ENCODE measurements at regions not wholly inside any gene's neighbourhood (a gene's known extent, or its start where the extent isn't known, plus 50 kb on each side); places are given as distances from the start of the nearest gene placed in this dataset.

DNA sequence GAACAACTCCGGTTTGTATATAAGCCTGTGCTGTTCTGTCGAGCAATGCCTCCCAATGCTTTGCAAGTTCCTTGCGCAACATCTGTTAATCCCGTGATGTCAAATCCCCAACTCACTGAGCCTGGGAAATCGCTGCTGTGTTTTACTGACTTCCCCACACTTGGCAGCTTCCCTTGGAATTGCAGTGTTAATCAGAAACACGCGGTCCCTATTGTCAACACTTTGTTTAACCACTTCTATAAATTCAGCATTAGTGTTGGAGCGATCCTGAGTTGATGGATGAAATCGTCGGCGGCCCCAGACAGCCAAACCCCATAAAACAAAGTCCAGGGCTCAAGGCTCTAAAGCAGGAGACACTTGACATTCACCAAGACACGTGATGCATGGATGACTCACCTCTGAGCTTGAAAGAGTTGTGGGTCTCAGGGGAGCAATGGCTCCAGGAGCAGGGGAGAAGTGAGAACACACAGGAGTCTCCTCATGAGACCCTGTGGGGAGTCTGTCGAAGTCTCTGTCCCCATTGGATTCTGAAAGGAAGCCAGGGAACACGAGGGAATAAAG lies 555.3 kb downstream of the MIAT start:
- no peak for DNase-seq

DNA sequence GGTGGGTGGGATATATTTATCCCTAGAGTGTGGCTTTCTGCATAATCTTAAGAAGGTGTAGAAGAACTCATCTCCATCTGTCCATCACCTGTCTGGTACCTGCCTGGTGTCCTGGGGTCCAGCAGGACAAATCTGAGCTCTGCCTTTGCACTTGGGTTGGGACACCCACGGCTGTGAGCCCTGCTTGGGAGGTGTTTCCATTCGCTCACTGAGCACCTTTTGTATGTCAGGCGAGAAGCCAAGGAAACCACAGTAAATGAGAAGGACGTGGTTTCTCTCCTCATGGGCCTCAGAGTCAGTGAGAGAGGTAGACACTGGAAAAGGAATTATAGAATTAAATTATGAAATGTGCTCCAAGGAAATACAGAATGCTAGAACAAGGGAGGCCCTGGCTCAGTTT lies 555.9 kb downstream of the MIAT start:
- DNase-seq = no peak

DNA sequence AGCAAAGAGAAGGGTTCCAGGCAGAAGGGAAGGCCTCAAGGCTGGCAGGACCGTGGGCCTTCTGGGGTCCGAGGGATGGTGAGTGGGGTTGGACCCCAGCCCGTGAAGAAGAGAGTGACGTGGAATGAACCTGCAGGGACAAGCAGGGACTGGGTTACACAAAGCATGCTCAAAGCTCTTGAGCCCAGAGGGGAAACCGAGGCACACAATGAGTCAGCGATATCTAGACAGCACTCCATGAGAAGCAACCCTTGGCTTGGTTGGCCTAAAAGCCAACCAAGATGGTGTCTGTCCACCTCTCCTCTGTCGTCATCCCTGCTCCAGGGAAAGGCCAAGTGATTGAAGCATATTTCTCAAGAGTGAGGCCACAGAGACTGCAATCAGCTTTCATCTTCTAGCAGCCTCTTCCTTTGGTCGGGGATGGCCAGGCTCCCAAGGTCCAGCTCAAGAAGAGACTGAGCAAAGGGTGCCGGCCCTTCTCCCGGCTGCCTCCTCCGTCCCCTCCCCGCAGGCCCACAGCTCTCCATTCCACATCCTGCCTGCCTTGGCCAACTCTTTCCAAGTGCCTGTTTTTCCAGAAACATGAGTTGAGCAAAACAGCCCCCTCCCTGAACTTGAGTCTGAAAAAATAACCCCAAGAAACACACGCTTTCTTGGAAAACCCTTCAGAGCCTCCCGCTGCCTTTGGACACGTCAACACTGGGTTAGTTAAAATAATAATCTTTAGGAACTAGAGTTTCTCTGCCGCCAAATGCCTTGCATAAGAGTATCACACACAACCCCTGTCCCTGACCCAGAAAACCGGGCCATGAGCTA lies 556.6 kb downstream of the MIAT start:
- DNase-seq = no peak

DNA sequence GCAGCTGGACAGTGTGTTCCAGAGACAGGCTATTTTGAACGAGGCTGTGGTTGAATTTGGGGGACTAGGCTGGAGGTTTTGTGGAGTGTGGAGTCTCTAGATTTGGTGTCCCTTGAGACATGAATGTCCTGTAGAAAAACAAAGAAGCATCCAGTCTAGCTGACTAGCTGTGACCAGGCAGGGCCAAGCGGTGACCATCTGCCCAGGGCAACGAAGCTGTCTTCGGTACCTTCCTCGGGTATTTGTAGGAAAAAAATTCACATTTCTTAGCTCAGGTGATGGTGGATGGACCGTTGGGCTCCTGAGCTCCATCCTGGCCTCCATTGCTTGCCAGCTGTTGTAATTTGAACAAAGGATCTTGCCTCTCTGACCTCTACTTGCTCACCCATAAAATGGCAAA lies 557.3 kb downstream of the MIAT start:
- no peak for DNase-seq

DNA sequence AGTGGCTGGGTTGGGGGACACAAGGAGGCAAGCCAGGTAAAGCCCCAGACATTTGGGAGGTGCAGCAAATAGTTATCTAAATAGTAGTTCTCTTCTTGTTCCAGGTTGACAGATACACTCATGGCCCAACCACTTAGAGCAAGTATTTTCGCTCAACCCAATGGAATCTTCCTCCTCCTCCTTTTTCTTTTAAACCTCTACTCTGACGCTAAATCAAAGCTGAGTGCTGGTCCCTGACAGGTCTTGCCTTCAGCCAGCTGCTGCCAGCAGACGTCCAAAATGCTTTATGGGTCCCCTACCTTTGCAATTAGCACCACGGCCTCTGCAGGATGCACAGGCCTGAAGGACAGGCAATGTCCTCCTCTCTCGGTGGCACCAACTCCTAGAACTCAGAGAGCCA lies 558.5 kb downstream of the MIAT start:
- no peak for DNase-seq

DNA sequence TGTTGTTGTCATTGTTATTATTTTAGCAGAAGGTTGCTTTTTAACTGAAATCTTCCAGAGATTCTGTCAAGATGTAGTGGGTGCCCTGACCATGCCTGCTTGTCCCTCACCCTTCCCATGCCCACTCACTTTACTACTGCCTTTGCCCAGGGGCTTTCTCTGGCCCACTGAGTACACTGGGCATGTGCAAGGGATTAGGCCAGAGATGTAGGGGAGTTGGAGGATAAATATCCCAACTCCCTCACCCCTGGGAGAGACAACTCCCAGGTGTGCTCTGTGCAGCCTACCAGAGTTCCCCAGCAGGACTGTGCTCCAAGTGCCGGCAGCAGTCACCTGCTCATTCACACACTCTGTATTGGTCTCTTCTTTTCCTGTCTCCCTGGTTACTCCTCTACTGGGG lies 559.1 kb downstream of the MIAT start:
- no peak for DNase-seq

DNA sequence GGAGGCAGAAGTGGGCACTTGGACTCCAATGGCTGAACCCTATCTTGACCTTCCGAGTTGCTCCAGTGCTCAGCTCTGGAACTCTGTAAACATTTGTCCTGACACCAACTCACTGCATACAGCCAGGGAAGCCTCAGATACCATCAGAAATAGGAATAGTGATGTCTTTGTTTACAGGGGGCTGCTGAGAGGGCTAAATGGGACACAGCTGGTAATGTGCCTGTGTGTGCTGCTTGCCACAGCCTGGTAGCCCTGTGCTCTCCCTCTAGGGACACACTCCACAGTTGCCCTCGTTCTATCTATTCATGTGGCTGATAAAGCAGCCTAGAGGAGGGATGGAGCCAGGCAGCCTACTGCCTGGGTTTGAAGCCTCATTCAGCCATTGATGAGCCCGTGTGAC lies 559.8 kb downstream of the MIAT start:
- DNase-seq = no peak

DNA sequence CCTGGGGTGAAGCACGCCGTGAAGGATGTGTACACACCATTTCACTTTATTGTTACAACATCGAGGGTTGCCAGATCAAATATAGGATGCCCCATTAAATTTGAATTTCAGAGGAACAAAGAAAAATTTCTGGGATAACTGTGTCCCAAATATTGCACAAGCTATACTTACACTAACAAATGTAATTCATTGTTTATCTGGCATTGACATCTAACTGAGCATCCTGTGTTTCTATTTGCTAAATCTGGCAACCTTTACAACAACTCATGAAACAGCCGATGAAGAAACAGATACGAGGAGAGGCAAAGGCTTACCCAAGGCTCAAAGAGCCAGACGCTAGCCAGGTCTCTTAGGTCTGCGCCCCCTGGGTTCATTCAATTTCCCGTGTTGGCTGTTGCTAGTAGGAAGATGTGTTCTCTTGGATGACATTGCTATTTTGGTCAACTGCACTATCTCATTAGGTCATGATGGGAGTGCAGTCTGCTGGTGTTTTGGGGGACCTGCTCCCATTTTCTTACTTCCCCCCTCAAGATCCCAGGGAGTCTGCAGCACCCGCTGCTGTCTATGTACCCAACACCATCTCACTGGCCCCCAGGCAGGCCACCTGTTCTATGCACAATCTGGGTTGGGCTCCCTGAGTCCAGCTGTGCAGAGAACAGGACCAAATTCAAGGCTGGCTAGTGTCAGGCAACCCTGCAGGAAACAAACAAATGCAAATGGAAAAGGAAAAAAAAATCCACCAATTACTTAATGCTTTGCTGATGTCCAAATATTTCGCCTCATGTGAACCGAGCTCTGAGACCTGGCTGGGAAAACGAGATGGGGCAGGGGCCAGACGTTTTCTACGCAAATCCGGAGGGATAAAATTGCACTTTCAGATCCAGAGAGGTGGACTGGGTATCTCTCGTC lies 560.9 kb downstream of the MIAT start:
- DNase-seq = no peak

DNA sequence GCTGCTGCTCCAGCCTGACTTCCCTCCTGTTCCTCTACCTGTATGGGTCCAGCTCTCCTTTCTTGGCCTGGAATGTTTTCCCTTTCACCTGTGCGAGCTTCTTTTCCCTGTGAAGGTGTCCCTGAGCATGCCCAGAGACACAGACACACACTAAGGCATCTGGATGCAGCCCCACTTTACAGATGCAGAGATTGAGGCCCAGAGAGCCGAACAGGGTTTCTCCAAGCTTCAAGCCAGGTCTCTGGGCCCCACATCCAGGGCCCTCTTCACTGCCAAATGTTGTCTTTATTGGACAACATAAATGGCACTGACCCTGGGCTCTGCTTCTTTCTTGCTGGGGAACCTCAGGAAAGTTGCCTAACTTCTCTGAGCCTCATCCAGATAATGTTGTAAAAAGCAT lies 561.6 kb downstream of the MIAT start:
- no peak for DNase-seq

DNA sequence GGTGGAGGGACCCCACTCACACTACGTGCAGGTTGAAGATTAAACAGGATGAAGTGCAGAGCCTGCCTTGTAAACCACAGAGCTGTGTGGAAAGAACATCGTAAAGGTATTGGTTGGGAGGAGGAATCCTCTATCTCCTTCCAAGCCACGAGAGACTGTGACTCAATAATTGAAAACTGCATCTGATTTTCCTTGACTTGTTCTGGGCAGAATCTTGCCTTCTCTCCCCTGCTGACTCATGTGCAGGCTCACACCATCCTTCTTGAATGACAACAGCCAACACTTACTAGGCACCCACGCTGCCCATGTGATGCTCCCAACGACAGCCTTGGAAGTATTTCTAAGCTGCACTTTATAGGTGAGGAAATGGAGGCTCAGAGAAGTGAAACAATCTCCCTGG lies 563.0 kb downstream of the MIAT start:
- DNase-seq = no peak

DNA sequence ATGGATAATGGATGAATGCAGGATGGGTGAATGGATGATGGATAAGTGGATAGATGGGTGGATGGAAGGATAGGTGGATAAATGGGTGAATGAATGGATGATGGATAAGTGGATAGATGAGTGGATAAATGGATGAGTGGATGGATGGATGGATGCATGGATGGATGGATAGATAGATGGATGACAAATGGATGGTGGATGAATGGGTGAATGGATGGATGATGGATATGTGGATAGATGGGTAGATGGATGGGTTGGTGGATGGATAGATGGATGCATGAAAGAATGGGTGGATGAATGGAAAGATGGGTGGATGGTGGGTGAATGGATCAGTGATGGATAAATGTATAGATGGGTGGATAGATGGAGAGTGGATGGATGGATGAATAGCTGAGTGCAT lies 564.8 kb downstream of the MIAT start:
- no peak for DNase-seq

DNA sequence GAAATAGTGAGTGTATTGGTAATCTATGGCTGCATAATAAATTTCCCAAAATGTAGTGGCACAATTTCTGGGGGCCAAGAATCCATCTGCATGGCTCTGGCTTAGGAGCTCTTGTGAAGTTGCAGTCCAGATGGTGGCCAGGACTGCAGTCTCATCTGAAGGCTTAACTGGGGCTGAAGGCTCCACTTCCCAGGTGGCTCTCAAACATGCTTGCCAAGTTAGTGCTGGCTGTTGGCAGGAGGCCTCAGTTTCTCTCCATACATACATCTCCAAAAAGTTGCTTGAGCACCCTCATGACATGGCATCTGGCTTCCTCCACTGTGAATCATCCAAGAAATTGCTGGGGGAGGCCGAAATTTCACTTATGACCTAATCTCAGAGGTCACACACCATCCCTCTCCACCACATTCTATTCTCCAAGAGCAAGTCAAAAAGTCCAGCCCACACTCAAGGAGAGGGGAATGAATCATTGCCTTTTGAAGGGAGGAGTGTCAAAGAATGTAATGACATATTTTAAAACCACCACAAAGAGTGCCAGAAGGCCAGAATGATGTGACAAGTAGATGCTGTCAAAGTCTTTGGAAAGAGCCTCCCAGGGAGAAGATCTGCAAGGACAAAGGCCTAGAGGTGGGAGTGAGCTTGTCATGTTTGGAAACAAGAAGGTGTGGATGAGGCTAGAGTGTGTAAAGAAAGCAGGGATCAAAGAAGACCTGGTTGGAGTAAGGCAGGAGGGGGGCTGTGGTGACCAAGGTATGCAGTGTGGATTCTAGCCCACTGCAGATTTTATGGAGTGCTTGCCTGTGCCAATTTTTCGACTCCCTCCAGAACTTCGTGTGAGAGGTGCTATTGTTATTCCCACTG lies 566.2 kb downstream of the MIAT start:
- no peak for DNase-seq

DNA sequence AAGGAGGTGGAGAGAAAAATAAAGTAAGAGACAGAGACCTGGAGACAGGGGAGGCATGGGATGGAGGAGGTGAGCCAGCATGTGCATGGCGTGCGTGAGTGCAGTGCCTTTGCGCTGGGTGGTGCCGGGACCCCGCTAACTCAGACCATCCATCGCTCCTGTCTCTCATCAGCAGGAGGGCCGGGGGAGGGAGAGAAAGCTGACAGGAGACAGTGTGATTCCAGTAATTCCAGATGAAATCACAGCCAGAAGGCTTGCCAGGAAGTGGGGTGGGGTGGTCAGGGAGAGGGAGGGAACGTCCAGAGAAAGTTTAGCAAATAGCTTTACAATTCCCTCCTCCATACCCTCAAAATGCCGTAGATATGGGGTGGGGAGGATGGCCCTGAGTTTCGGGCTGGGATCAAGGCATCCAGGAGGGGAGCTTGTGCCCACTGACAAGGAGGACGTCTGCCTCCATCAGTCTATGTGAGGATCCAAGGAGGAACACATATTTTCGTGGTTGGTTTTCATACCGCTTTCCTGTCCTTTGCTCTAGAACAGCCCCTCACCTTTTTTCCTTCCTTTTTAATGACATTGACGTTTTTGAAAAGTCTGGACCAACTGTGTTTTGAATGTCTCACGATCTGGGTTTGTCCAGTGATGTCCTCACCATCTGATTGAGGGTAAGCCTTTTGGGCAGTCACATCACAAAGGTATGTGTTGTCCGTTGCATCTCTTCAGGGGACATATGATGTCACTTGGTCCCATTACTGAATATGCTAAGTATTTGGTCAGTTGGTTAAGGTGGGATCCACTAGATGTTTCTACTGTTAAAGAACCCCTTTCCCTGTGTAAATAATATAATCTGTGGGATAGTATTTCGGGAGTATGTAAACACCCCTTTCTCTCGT lies 567.3 kb downstream of the MIAT start:
- DNase-seq = no peak

DNA sequence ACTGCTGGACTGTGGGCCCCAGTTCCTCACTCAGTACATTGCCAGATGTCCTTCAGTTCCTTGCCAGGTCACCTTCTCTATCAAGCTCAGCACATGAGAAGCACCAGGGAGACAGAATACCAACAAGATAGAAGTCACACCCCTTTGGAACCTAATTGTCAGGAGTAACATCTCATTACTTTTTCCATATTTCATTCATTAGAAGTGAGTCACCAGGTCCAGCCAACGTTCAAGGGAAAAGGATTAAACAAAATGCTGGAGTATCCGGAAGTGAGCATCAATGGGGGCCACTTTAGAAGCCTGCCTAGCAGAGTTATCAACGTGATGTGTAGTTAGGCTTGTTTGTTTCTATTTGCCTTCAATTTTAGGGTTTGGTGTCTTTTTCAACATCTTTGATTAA lies 569.3 kb downstream of the MIAT start:
- DNase-seq = no peak

DNA sequence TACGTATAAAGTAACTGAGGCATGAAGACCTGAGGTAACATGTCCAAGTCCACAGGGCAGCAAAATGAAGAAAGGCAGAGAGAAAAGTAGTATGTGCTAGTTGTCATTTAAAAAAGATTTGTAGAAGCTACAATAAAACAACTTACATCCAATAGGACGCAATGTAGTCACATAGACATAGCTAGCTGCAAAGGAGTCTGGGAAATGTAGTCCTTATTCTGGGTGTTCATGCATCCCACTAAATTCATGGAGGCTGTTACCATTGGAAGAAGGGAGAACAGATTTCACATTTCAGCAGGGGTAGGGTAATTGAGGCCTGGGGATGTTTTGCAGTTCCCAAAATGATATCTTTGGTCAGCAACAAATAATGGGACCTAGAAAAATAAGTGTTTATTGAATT lies 571.4 kb downstream of the MIAT start:
- no peak for DNase-seq

DNA sequence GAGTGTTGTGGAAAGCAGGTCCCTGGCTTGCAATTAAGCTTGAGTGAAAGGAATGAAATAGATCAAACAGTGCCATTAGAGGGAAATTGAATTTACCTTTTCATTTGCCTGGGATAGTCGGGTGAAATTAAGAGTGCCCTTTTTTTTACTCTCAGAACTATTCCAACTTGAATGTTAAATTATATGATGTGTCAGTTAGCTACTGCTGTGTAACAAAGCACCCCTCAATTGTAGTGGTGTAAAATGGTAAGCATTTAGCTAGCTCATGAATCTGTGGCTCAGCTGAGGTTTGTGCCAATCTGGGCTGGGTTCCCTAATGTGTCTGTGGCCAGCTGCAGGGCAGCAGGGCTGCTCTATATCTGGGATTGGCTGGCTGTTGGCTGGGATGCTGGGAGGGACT lies 571.4 kb downstream of the MN1 start:
- no peak for DNase-seq

DNA sequence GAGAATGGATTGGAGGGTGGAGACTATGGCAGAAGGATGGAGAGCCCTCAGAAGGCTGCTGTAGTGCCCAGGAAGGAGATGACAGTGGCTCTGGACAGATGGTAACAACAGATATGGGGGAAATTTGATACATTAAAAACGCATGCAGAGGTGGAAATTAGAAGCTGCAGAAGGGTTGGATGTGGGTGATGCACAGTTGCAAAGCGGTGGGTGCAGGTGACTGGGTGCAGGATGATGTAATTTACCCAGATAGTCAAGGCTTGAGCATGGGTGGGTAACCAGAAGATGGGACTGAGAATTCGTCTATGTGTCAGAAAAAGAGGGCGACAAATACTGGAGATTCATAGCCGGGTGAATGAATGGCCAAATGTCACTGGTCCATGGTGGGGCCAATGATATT lies 570.3 kb downstream of the MN1 start:
- no peak for DNase-seq

DNA sequence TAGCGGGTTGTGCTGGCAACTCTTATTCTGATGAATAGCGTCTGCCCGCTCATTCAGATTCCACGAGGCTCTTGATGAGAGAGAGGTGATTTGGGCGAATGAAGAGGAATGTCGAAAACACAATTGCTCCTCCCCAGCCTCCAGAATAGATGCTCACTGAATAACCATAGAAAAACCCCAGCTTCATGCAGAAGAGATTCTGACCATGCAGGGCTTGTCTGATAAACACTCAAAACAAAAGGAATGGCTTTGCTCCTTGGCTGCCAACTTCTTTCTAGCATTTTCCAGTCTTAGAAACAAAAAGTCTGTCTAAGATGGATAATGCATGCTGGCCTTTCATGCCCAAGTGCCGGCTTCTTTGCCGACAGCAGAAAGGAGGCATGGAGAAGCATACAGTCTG lies 569.5 kb downstream of the MN1 start:
- no peak for DNase-seq

DNA sequence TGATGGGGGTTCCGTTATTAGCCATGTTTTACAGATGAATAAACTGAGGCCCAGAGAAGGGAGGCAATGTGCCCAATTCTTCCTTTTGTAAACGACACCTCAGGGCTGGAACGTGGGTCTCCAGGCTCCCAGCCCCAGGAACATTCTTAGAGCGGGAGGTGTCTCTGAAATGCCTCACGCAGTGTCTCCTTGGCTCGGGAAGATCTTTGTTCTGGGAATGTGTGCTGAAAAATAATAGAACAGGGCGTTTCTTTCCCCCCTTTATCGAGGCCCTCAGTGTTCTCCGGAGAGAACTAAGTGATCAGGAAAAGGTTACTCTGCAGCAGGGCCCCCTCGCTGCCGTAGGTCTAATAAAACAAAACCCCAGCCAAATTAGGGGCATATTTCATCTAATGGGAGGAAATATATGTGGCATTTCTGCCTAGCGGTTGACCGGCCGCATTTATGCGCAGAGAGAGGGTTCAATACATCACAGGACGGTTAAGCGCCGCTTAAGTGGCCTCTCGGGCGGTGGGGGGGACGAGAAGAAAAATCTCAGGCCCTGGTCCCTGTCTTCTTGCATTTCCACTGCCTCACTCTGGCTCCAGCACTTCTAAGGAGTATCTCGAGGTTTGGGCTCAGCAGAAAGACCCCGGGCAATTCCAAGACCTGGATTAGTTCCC lies 564.3 kb downstream of the MN1 start:
- no peak for DNase-seq

DNA sequence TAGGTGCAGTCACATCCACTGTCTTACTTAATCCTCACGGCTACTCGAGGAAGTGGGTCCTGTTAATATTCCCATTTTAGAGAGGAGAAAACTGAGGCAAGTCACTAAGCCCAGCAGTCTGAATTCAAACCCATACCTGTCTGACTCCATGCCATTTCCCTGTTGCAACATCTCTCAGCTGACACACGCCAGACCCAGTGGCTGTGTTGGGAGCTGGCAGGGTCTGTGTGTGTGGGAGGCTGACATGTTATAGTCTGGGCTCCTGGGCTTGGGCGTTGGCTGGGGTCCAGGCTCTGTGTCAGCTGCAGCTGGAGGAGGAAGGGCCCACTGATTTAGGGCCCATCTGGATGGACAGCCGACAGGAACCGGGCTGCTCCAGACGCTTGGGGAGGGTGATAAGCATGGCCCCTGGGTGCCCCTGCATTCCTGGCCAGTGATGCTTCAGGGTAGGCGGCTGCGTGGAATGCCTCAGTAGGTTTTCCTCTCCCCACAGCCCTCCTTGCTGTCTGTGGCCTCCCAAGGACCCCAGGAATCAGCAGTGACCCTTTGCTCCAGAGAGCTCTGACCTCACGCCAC lies 562.5 kb downstream of the MN1 start:
- no peak for DNase-seq

DNA sequence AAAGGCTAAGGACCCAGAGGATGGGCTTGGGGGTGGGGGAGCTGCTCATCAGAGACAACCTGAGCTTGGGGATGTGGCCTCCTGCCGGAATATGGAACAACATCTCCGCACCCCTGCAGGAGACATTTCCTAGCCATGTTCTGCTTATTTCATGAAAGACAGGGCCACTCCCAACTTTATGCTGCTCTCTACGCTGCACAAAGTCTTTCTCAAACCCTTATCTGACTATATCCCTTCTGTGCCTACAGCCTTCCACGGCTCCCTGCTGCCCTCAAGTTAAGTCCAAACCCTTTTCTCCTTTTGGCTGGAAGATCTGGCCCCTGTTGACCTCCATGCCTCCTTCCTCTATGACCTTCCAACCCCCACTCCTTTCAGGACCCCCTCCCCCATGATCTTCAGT lies 562.0 kb downstream of the MN1 start:
- DNase-seq = no peak

All from NK-92 treated with Interleukin-12 subunit alpha and Interleukin-12 subunit beta, amount 100 ng/mL, for 24 hours (cell line).